GM19468 (cell line): ENCODE measurements at regions not wholly inside any gene's neighbourhood (a gene's known extent, or its start where the extent isn't known, plus 50 kb on each side); places are given as distances from the start of the nearest gene placed in this dataset.
"Not testable (repeated sequence)": the region's sequence is repeated elsewhere in the genome, so short reads cannot be mapped to it uniquely, and the experiment has no call there.

Experiments used
- ATAC-seq: cut with Tn5 transposase; IDR thresholded peaks from one replicate; pipeline ENCODE4 v1.9.1; 2021; ENCODE audit warnings: mild to moderate bottlenecking, moderate library complexity, moderate number of reproducible peaks; ENCODE audit not compliant: unreplicated experiment; ENCODE audit errors: extremely low read depth

DNA sequence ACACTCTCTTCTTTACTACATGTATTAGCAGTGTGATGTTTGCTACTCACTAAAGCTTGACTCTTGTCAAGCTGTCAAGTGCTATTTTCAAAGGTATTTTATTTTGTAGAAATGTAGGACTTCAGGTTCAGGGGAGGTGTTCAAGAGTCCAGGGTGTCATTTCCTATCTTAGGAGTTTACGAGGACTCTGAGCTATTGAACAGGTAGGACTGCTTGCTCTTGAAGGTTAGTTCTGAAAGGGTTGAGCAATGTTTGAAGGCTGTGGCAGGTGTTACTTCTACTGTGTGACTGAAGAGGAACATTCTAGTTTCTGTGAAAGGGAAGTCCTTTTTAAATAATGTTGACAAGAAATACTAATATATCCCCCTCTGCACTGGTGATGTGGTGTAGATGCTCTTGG, 1151.2 kb downstream of the PDHA2 start:
- ATAC-seq = no peak

DNA sequence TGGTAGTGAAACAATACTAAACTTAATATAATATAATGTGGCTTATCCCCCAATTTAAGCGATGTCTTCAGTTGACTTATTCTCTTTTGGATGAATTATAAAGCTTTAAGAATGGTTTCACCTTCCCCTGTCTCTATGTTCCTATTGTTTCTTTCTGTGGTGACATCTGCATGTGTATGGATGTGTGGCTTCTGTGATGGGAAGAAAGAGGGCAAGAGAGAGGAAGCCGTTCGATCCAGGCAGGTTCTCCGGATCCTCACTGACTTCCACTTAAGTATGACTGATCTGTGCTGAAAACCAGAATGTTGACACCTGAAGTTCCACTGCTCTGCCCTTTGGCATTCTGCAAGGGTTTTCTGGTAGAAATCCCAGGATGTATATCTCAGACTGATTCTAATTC, 1150.8 kb downstream of the STPG2 start:
- no peak for ATAC-seq

DNA sequence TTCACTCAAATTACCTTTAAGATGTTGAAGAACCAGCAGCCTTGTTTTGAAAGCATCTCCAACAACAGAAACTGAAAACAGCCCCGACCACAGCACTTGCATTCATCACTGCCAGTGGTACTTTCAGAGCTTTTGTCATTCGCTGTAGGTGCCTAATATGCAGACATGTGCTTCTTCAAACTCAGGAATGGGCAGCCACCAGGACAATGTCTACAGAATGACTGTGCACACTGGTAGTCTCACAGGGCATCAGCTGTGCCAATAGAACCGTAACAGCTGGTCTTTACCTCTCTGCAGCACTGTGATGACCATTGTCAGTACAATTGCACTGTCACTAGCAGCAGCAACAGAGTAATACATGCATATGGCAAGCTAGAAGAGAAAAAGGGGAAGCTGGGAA, 1149.7 kb downstream of the STPG2 start:
- ATAC-seq = no peak

DNA sequence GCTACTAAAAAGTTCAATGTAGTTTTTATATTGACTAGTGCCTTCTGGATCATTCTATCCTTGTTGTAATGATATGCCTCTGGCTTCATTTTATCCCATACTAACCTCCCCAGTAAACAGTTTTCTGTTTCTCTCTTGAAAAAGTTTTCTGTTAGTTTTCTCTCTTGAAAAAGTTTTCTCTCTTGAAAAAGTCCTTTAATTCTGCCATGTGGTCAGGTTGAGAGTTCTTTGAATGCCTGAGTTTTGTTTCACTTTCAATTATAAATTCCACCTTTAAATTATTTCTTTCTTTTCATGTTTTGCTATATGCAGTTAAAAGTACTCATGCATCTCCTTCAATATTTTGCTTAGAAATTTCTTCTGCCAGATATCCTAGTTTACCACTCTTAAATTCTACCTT, 1139.6 kb downstream of the STPG2 start:
- ATAC-seq = no peak

DNA sequence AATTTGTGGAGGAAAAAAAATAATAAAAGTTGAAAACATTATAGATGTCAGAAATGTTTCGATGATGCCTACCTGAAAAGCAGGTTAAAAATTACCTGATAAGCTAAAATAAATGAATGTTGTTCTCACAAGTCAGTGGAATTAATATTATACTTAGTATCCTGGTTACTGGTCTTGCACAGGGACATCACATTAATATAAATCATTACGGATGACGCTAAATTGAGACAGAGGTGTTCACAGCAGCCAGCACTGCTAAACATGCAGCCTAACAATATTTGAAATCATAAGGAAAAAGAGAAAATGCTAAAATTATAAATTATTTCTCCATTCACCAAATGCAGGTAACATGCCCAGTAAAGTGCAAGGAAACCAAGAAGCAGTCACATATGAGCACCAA, 1130.0 kb downstream of the STPG2 start:
- ATAC-seq = no peak

DNA sequence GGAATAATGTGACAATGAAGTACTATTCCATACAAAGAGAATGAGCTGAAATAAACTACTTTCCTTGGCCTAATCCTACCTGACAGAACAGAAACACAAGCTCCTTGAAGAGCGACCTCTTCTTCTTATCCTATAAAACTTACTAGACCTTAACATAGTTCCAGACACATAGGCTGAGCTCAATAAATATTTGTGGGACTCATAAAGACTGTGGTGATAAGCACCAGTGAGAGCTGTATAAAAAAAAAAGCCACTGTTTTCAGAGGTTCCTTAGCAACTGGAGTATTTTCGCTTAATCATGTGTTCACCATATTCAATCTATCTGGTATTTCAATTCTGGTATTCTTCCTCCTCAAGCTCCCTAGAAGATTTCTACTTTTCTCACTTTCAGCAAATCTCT, 1129.6 kb downstream of the STPG2 start:
- ATAC-seq = no peak

DNA sequence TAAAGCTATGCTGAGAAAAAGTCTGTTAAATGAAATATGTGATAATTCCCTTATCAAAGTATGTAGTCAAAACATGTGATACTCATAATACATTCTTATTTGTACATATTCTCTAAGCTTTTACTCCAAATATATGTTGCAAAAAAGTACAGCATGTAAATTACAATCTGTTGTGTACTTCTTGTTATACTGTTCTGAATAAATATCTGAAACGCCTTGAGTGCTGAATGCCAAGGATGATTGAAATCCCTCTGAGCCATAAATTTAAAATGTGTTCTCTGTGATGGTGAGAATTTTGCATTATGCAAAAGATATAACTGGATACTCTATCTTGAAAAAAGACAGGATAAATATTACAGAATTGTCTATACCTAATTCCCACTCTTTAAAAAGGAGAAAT, 1128.0 kb downstream of the STPG2 start:
- no peak for ATAC-seq

DNA sequence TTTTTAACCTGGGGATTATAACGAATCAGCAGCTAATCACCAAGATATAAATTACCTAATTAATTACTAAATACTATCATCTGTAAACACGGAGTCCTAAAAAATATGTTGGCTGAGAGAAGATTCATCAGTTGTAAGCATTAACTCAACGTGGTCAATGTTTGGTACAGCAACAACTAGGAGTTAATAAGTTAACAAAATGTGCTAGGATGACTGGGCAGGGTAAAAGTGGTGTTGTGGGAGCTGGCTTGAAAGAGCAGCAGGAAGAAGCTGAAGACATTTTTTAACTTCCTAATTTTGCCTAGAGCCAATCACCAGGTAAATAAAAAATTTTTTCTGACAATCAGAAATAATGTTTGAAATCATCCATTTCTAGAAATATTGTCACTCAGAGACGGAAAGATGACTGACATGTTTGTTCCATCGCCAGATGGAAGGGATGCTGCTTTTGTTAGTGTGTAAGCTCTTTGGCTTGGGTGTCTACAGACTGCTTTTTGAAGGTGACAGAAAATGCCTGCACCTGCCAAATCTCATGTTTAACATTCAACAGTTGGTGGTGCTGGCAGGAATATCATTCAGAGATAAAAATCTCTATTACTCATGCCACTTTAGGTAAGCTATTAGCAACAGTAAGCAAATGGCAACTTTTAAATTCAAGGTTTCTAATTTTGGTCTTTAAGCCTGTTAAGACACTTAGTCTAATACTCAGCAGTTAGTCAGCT, 1126.9 kb downstream of the STPG2 start:
- no peak for ATAC-seq

DNA sequence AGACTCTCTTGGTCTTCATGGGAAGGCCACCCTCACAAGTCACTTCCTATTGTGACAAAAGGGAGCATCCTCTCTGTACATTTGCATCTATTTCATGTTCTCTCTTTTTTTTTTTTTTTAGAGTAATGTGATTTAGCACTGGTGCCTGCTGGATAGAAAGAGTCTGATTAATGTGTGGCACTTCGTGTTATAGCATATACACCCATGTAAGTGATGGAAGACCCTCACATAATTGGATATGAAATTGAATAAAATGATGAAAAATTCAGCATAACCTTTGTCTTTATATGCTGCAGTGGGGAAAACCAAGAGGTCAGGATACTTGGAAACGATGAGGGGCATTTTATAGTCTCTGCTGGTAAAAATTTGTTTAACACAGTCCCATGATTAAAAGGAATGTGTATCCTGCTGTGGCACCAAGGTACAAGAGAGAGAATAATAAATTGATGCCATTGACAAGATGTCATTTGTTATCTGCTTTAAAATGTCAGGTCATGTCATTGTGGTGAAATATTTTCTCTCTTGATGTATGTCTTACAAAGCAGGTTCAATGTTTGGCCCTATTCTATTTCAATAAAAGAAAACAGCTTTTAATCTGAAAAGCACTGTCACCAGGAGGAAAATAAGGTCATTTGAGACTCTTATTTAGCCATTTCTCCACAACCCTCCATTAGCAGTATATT, 1115.4 kb downstream of the STPG2 start:
- ATAC-seq = no peak

DNA sequence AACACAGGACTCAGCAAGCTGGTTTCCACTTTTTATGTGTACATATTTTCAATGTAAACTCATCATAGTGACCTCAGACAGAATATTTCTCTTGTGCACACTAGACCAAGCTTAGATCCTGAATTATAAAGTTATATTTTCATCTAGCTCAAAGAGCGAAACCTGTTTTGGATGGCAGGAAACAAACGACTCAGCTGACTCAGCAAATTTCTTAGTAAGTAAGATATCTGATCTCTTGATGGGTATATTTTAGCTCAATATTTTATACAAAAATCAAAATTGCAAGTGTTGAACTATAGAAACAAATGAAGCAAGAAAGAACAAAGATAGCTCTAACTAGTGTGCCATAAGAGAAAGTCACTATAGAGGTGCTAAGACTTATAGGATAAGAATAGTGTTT, 1114.5 kb downstream of the STPG2 start:
- ATAC-seq = no peak

DNA sequence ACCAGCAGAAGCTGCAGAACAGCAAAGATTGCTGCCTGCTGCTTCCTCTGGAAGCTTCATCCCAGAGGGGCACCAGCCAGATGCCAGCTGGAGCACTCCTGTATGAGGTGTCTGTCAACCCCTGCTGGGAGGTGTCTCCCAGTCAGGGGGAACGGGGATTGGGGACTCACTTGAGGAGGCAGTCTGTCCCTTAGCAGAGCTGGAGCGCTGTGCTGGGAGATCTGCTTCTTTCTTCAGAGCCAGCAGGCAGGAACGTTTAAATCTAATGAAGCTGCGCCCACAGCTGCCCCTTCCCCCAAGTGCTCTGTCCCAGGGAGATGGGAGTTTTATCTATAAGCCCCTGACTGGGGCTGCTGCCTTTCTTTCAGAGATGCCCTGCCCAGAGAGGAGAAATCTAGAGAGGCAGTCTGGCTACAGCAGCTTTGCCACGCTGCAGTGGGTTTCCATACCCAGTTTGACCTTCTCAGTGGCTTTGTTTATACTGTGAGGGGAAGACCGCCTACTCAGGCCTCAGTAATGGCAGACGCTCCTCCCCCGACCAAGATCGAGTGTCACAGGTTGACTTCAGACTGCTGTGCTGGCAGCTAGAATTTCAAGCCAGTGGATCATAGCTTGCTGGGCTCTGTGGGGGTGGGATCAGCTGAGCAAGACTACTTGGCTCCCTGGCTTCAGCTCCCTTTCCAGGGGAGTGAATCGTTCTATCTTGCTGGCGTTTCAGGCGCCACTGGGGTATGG, 1105.7 kb downstream of the STPG2 start:
- ATAC-seq = not testable (repeated sequence)

DNA sequence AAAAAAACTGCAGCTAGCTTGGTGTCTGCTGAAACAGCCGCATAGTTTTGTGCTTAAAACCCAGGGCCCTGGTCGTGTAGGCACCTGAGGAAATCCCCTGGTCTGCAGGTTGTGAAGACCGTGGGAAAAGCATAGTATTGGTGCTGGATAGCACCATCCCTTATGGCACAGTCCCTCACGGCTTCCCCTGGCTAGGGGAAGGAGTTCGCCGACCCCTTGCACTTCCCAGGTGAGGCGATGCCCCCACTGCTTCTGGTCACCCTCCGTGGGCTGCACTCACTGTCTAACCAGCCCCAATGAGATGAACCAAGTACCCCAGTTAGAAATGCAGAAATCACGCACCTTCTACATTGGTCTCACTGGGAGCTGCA, 1105.1 kb downstream of the STPG2 start:
- ATAC-seq = no peak

DNA sequence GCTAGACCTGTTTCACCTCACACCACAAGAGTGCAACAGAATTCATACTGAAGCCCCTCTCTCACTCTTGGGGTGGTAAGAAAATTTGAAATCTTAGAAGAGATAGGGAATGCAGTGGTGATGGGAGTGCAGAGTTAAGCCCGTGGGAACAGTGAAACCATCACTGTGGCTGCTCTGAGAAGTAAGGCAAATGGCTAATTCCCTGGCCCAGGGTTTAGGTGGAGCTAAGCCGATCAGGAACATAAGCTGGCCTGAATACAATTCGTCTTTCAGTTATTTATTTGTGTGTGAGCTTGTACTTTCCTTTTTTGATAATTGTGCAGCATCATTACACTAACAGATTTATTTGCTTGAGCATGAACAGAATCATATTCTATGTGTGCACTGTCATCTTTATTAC, 1070.6 kb downstream of the STPG2 start:
- ATAC-seq = no peak

DNA sequence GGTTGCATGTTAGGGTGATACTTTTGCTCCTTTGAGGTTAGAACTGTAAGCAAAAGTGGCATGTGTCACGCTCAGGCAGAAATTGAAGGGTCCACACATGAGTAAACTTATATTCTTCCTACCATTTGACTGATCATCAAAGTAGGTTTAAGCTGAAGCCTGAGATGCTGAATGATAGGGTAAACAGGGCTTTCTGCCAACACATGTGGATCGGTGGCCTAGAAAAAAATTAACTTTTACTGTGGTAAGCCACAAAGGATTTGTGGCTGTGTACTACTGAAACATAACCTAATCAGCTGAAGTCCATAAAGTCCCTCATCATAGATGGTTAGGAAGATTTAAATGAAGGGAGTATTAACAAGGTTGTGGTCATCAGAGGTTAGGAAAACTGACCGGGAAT, 1070.1 kb downstream of the STPG2 start:
- ATAC-seq = no peak

DNA sequence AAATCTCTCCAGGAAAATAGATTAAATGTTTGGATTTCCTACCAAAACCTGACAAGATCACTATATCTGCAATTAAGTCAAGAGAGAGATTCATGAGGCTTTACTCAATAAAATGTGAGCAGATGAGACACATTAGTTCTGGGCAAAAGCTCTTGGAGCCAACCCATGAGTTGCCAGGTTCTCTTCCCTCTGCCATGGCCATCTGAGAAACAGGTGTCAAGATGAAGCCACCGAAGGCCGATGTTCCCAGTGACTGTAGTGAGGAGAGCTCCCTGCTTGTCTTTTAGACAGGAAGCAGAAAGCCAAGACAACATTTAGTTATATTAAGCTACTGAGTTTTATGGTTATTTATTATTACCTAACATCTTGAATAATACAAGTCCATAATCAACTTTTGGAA, 1068.7 kb downstream of the STPG2 start:
- ATAC-seq = no peak

DNA sequence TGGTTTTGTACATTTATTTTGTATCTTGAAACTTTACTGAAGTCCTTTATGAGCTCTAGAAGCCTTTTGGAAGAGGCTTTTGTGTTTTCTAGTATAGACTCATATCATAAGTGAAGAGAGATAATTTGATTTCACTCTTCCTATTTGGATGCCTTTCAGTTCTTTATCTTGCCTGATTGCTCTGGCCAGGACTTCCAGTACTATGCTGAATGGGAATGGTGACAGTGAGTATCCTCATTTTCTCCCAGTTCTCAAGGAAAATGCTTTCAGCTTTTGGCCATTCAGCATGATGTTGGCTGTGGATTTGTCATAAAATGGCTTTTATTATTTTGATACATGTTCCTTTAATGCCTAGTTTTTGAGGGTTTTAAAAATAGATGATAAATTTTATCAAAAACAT, 1061.3 kb downstream of the STPG2 start:
- no peak for ATAC-seq

DNA sequence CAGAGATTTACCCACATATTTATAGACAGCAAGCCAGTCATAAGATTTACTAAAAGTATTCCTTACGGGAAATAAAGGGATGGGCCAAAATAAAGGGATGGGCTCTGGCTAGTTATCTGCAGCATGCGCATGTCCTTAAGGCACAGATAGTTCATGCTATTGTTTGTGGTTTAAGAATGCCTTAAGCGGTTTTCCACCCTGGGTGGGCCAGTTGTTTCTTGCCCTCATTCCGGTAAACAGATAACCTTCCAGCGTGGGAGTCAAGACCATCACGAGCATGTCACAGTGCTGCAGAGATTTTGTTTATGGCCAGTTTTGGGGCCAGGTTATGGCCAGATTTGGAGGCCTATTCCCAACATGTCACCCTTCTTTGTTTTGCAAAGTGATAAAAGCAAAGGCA, 1046.2 kb downstream of the STPG2 start:
- not testable (repeated sequence) for ATAC-seq

DNA sequence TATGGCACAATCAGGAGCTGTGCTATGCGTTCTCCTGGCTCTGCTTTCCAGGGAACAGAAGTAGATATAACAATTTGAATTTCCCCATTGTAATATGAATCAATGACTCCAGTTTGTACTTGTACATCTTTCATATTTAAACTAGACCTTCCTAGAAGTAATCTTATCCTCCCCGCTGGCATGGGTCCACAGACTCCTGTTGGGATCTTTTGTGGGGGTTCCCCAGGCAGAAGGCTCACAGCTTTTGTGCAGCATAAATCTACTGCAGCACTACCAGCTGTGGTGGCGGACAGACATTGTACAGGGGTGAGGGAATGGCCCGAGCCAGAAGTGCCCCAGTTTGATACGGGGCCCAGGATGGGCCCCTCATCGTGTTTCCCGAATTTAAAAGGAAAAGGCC, 1042.1 kb downstream of the STPG2 start:
- ATAC-seq = not testable (repeated sequence)

DNA sequence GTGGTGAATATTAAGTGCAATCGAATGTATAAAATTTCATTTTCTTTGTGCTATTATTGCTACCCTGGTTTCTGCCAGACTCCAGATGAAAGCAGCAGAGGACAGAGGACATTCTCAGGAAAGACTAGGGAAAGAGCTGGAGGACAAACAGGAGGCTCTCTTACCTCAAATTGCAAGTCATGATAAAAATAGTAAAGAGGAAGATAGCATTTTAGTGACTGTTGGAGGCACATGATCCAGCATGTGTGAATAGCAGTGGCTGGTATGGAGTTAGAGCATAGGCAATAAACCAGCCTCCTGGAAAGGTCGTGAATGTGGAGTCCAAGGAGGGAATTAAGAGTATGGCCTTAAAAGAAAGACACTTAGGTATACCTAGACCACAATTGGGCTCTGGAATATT, 1040.0 kb downstream of the STPG2 start:
- no peak for ATAC-seq

DNA sequence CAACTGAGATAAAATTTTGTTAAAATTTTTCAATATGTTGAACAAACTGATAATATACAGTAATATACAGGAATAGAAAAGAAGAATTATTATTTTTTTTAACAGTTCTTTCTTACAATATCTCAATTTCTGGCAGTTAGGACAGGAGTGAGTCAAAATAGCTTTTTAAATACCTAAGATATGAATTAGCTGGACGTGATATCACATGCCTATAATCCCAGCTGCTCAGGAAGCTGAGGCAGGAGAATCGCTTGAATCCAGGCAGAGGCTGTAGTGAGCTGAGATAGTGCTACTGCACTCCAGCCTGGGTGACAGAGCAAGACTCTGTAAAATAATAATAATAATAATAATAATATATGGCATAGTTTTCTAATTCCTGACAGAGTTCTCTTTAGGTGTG, 1039.3 kb downstream of the STPG2 start:
- no peak for ATAC-seq

DNA sequence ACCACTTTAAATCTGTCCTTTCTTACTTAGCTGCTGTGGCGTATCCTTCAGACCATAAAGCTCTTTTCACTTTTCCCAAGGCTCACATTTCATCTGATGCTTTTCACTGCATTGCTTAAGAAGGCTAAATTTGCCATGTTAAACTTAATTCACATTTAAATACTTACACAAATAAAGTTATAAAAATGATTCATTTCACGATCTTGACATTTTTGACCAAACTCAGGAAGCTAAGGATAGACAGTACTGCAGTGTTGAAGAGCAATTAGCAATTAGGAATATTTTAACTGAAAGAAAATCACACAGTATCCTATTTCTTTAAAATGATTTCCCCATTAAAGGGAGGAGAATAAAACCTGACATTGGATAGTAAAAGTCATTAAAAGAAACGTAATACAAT, 1038.6 kb downstream of the STPG2 start:
- ATAC-seq = no peak
